ENCODE measurements at regions not wholly inside any gene's neighbourhood (a gene's known extent, or its start where the extent isn't known, plus 50 kb on each side); places are given as distances from the start of the nearest gene placed in this dataset.

GRCh38 chr13:105904034-105904742 lies 631.3 kb downstream of the EFNB2 start:
- Histone ChIP-seq H3K36me3 (no peaks in the 10 kb centered on the region), H3K9me3 (no peaks in the 10 kb centered on the region)
- DNase-seq = no peak

GRCh38 chr13:105902396-105902795 lies 633.1 kb downstream of the EFNB2 start:
- WGBS, 2 donors = 83 to 86% methylated on average over 2 of the region's 2 CpGs
- intact Hi-C loops (cut with DNase I) = no loop called here

More at GRCh38 chr13:105904034-105904742, 631.3 kb downstream of the EFNB2 start:
- Histone ChIP-seq H3K4me1 (no peaks in the 10 kb centered on the region), H3K4me3 (no peak overlapping the region), H3K27me3 (no peaks in the 10 kb centered on the region), H3K27ac (no peak overlapping the region)
- 92 to 94% methylated on average over 9 of the region's 9 CpGs for WGBS, 2 donors
- TF ChIP-seq CTCF (IDR thresholded peaks at IDR 0.05) = no peak
- ATAC-seq = no peak
- intact Hi-C loops (cut with DNase I) = no loop called here

GRCh38 chr13:105897575-105897974 lies 637.9 kb downstream of the EFNB2 start:
- TF ChIP-seq CTCF (IDR thresholded peaks at IDR 0.05) = no peak
- no peak overlapping the region for H3K4me3 ChIP-seq
- ATAC-seq (no peak), DNase-seq (no peak)
- intact Hi-C loops (cut with DNase I) = no loop called here
- H3K27ac ChIP-seq = no peak overlapping the region
- no peaks in the 10 kb centered on the region for H3K36me3 ChIP-seq
- H3K27me3 ChIP-seq = no peaks in the 10 kb centered on the region
- no peaks in the 10 kb centered on the region for H3K4me1 ChIP-seq
- peaks cover 0 to 3% (median 0%) of the 10 kb centered on the region in 11 donors for H3K9me3 ChIP-seq
- 94 to 95% methylated on average over 6 of the region's 6 CpGs for WGBS, 2 donors

More at GRCh38 chr13:105902396-105902795, 633.1 kb downstream of the EFNB2 start:
- H3K4me3 ChIP-seq = no peak overlapping the region
- no peak overlapping the region for H3K27ac ChIP-seq
- H3K36me3 ChIP-seq = no peaks in the 10 kb centered on the region
- no peaks in the 10 kb centered on the region for H3K27me3 ChIP-seq
- TF ChIP-seq CTCF (IDR thresholded peaks at IDR 0.05) = no peak
- ATAC-seq = no peak
- no peaks in the 10 kb centered on the region for H3K4me1 ChIP-seq
- DNase-seq = no peak
- peaks cover 0 to 3% (median 0%) of the 10 kb centered on the region in 11 donors for H3K9me3 ChIP-seq

- 71 to 79% methylated on average over 2 of the region's 2 CpGs for WGBS, 2 donors
- no peaks in the 10 kb centered on the region for H3K4me1 ChIP-seq
- intact Hi-C loops (cut with DNase I) = no loop called here
Measured at GRCh38 chr13:105894697-105895096, 640.8 kb downstream of the EFNB2 start.

More at GRCh38 chr13:105894697-105895096, 640.8 kb downstream of the EFNB2 start:
- Histone ChIP-seq H3K9me3 (peaks cover 0 to 7% (median 0%) of the 10 kb centered on the region in 11 donors), H3K4me3 (no peak overlapping the region), H3K27ac (no peak overlapping the region), H3K27me3 (no peaks in the 10 kb centered on the region), H3K36me3 (no peaks in the 10 kb centered on the region)
- DNase-seq (no peak), ATAC-seq (no peak)
- no peak for TF ChIP-seq CTCF (IDR thresholded peaks at IDR 0.05)
